ENCODE measurements at regions not wholly inside any gene's neighbourhood (a gene's known extent, or its start where the extent isn't known, plus 50 kb on each side); places are given as distances from the start of the nearest gene placed in this dataset.

DNA sequence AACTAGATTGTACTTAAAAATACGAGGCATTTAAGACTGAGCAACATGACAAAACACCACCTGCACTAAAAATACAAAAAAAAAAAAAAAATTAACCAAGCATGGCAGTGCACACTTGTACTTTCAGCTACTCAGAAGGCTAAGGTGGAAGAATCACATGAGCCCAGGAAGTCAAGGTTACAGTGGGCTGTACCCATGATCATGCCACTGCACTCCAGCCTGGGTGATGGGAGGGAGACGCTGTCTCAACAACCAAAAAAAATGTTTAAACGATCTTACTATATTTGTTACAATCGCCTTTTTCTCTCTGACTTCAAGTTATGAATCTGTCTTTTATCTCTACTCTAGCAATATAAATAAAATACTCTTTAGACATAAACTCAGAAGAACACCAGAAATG lies 1454.3 kb downstream of the MAT2B start:
- Mint-ChIP-seq H3K4me3 (no peak overlapping the region), H3K4me1 (no peaks in the 10 kb centered on the region), H3K27me3 (ENCODE audit: low read depth in 3 of 3) (no peaks in the 10 kb centered on the region)

DNA sequence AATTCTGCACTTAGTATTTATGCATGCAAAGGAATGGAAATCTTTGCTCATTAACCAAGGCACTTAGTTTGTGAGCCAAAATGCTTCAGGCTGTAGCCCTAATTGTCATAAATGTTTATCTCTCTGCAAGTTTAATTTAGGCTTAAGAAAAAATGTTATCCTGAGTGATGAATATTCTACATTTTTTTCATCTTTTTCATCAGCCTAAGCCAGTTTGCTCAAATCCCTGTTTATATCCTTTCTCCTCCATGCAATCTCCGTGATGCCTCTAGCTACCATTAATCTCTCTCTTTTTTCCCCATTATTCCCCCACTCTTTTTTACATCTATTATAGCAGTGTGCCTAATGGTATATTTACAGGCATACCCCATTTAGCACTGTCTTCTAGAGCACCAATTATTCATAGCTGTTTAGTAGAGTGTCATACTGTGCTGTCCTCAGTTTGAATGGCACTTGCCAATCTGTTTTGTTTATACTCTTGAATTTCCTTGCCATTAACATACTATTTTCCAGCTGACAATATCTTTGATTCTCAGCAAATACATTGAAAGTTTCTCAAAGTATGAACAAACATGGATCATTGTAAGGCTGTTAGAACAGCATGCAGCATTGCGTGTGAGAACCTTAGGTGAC lies 1457.0 kb downstream of the MAT2B start:
- Histone ChIP-seq H3K4me2 (replicated peaks; ENCODE audit: extremely low read depth, low read length, poor library complexity, severe bottlenecking) (no peak overlapping the region), H3K27me3 (ENCODE audit: control insufficient read depth in 2 of 2, insufficient read depth in 2 of 2, low read length in 2 of 2) (no peaks in the 10 kb centered on the region), H2AFZ (ENCODE audit: insufficient read depth, low read depth, low read length, poor library complexity, severe bottlenecking) (no peak overlapping the region), H3K4me1 (ENCODE audit: control insufficient read depth in 1 of 2, insufficient read depth in 2 of 2, low read length in 2 of 2) (no peaks in the 10 kb centered on the region), H3K79me2 (ENCODE audit: insufficient read depth, low read length) (no peaks in the 10 kb centered on the region), H3K4me3 (replicated peaks in 1 of 3; ENCODE audit: low read depth in 2 of 3, low read length in 3 of 3) (no peak overlapping the region), H3K9me3 (replicated peaks in 1 of 2; ENCODE audit: control insufficient read depth in 1 of 2, insufficient read depth in 1 of 2, low read length in 2 of 2) (no peaks in the 10 kb centered on the region), H4K20me1 (ENCODE audit: insufficient read depth, low read length) (no peaks in the 10 kb centered on the region), H3K9ac (ENCODE audit: insufficient read depth, low read length, poor library complexity, severe bottlenecking) (no peak overlapping the region), H3K27ac (ENCODE audit: low read depth in 1 of 2, low read length in 2 of 2) (no peak overlapping the region), H3K36me3 (replicated peaks in 1 of 2; ENCODE audit: control insufficient read depth in 1 of 2, insufficient read depth in 2 of 2, low read length in 2 of 2) (no peaks in the 10 kb centered on the region)
- no peaks in the 10 kb centered on the region for H3K36me3 Mint-ChIP-seq
- H3K27me3 Mint-ChIP-seq (ENCODE audit: low read depth in 3 of 3), result no peaks in the 10 kb centered on the region
- H3K27ac Mint-ChIP-seq, result no peak overlapping the region
- WGBS (ENCODE audit: insufficient coverage), result no CpG with 5 or more reads among the region's 2 CpGs
- no peak for DNase-seq
- TF ChIP-seq, protein P1, sequence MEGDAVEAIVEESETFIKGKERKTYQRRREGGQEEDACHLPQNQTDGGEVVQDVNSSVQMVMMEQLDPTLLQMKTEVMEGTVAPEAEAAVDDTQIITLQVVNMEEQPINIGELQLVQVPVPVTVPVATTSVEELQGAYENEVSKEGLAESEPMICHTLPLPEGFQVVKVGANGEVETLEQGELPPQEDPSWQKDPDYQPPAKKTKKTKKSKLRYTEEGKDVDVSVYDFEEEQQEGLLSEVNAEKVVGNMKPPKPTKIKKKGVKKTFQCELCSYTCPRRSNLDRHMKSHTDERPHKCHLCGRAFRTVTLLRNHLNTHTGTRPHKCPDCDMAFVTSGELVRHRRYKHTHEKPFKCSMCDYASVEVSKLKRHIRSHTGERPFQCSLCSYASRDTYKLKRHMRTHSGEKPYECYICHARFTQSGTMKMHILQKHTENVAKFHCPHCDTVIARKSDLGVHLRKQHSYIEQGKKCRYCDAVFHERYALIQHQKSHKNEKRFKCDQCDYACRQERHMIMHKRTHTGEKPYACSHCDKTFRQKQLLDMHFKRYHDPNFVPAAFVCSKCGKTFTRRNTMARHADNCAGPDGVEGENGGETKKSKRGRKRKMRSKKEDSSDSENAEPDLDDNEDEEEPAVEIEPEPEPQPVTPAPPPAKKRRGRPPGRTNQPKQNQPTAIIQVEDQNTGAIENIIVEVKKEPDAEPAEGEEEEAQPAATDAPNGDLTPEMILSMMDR (IDR thresholded peaks at IDR 0.05), result no peak
- peaks cover 0 to 3% (median 0%) of the 10 kb centered on the region in 7 donors for H3K9me3 Mint-ChIP-seq
- no peaks in the 10 kb centered on the region for H3K4me1 Mint-ChIP-seq
- intact Hi-C loops (cut with micrococcal nuclease), result no loop called here
- H3K4me3 Mint-ChIP-seq, result no peak overlapping the region

More for the DNA sequence above, 1454.3 kb downstream of the MAT2B start:
- Histone ChIP-seq H3K9me3 (replicated peaks in 1 of 2; ENCODE audit: control insufficient read depth in 1 of 2, insufficient read depth in 1 of 2, low read length in 2 of 2) (no peaks in the 10 kb centered on the region), H3K36me3 (replicated peaks in 1 of 2; ENCODE audit: control insufficient read depth in 1 of 2, insufficient read depth in 2 of 2, low read length in 2 of 2) (no peaks in the 10 kb centered on the region), H3K27me3 (ENCODE audit: control insufficient read depth in 2 of 2, insufficient read depth in 2 of 2, low read length in 2 of 2) (no peaks in the 10 kb centered on the region), H3K4me1 (ENCODE audit: control insufficient read depth in 1 of 2, insufficient read depth in 2 of 2, low read length in 2 of 2) (no peaks in the 10 kb centered on the region), H3K27ac (ENCODE audit: low read depth in 1 of 2, low read length in 2 of 2) (no peak overlapping the region), H4K20me1 (ENCODE audit: insufficient read depth, low read length) (no peaks in the 10 kb centered on the region), H3K4me2 (replicated peaks; ENCODE audit: extremely low read depth, low read length, poor library complexity, severe bottlenecking) (no peak overlapping the region), H2AFZ (ENCODE audit: insufficient read depth, low read depth, low read length, poor library complexity, severe bottlenecking) (no peak overlapping the region), H3K79me2 (ENCODE audit: insufficient read depth, low read length) (no peaks in the 10 kb centered on the region), H3K4me3 (replicated peaks in 1 of 3; ENCODE audit: low read depth in 2 of 3, low read length in 3 of 3) (no peak overlapping the region), H3K9ac (ENCODE audit: insufficient read depth, low read length, poor library complexity, severe bottlenecking) (no peak overlapping the region)
- WGBS (ENCODE audit: insufficient coverage), result no CpG with 5 or more reads among the region's 4 CpGs
- intact Hi-C loops (cut with micrococcal nuclease), result no loop called here
- no peak for DNase-seq
- Mint-ChIP-seq H3K27ac (no peak overlapping the region), H3K36me3 (no peaks in the 10 kb centered on the region), H3K9me3 (peaks cover 0 to 5% (median 0%) of the 10 kb centered on the region in 7 donors)
- TF ChIP-seq, protein P1 (IDR thresholded peaks at IDR 0.05), result no peak

Measured in CD14-positive monocyte (primary cell).